ENCODE measurements at regions not wholly inside any gene's neighbourhood (a gene's known extent, or its start where the extent isn't known, plus 50 kb on each side); places are given as distances from the start of the nearest gene placed in this dataset.

DNA sequence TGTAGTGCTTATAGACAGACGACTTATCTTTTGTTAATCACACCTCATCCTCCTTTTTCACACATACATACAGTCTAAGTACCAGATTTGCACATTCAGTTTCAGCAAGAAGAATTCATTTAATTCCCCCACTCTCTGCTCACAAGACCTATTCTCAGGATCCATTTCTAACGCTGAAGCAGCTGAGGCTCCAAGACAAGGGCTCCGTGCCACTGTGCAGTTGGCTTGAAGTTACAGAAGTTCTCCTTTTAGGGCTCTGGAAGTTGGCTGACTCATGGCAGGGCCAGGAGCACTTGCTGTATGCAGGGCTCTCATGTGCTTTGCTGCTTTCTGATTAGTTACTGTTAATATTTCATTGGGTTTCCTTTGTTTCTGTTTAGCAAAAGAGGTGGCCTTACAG lies 1566.9 kb upstream of the TMEM132C start:
- TF ChIP-seq, protein P1, sequence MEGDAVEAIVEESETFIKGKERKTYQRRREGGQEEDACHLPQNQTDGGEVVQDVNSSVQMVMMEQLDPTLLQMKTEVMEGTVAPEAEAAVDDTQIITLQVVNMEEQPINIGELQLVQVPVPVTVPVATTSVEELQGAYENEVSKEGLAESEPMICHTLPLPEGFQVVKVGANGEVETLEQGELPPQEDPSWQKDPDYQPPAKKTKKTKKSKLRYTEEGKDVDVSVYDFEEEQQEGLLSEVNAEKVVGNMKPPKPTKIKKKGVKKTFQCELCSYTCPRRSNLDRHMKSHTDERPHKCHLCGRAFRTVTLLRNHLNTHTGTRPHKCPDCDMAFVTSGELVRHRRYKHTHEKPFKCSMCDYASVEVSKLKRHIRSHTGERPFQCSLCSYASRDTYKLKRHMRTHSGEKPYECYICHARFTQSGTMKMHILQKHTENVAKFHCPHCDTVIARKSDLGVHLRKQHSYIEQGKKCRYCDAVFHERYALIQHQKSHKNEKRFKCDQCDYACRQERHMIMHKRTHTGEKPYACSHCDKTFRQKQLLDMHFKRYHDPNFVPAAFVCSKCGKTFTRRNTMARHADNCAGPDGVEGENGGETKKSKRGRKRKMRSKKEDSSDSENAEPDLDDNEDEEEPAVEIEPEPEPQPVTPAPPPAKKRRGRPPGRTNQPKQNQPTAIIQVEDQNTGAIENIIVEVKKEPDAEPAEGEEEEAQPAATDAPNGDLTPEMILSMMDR (IDR thresholded peaks at IDR 0.05), result no peak
- TF ChIP-seq EZH2 (IDR thresholded peaks at IDR 0.05; ENCODE audit: borderline replicate concordance, insufficient read depth, low read depth, low read length, poor library complexity, severe bottlenecking), result no peak

All from B cell (primary cell).